Endodermal cell (in vitro differentiated cells): ENCODE measurements at regions not wholly inside any gene's neighbourhood (a gene's known extent, or its start where the extent isn't known, plus 50 kb on each side); places are given as distances from the start of the nearest gene placed in this dataset.

Source experiments
- DNase-seq: peaks from one replicate; pipeline ENCODE4 v3.0.0-alpha.2; 2017
- H3K27ac ChIP-seq: 2 replicates; pipeline ENCODE4 v1.5.1; 2013; ENCODE audit warnings: mild to moderate bottlenecking, low read depth, low read length, moderate library complexity
- H3K27me3 ChIP-seq: 2 replicates; pipeline ENCODE4 v1.6.1; 2013; ENCODE audit warnings: mild to moderate bottlenecking, low read length, moderate library complexity; ENCODE audit not compliant: insufficient read depth, control insufficient read depth, poor library complexity, severe bottlenecking
- H3K36me3 ChIP-seq: 2 replicates; pipeline ENCODE4 v1.7.0; 2013; ENCODE audit warnings: mild to moderate bottlenecking, low read length, moderate library complexity; ENCODE audit not compliant: control insufficient read depth, insufficient read depth
- H3K4me1 ChIP-seq: one replicate; pipeline ENCODE4 v1.7.0; 2013; ENCODE audit warnings: low read length; ENCODE audit not compliant: control insufficient read depth, insufficient read depth
- H3K4me3 ChIP-seq: 2 replicates; pipeline ENCODE4 v1.5.1; 2013; ENCODE audit warnings: mild to moderate bottlenecking, low read length, moderate library complexity
- H3K9ac ChIP-seq: 2 replicates; pipeline ENCODE4 v1.6.1; 2013; ENCODE audit warnings: mild to moderate bottlenecking, low read length, moderate library complexity; ENCODE audit not compliant: poor library complexity, severe bottlenecking; ENCODE audit errors: extremely low read depth
- H3K9me3 ChIP-seq: 2 replicates; pipeline ENCODE4 v1.6.1; 2013; ENCODE audit warnings: mild to moderate bottlenecking, low read length, moderate library complexity; ENCODE audit not compliant: control insufficient read depth
- H3K27ac Mint-ChIP-seq: 2 replicates; pipeline ENCODE4 v1.8.0; 2020; ENCODE audit warnings: mixed read lengths
- H3K27me3 Mint-ChIP-seq: 2 replicates; pipeline ENCODE4 v1.8.0; 2021; ENCODE audit warnings: mild to moderate bottlenecking, mixed read lengths; ENCODE audit not compliant: insufficient read depth
- H3K36me3 Mint-ChIP-seq: 2 replicates; pipeline ENCODE4 v1.8.0; 2020; ENCODE audit warnings: low read depth, mixed read lengths
- H3K4me1 Mint-ChIP-seq: 2 replicates; pipeline ENCODE4 v1.8.0; 2020; ENCODE audit warnings: mixed read lengths
- H3K4me3 Mint-ChIP-seq: 2 replicates; pipeline ENCODE4 v1.8.0; 2020; ENCODE audit warnings: mild to moderate bottlenecking, moderate library complexity, mixed read lengths
- H3K9me3 Mint-ChIP-seq: 2 replicates; pipeline ENCODE4 v1.8.0; 2020; ENCODE audit warnings: mild to moderate bottlenecking, mixed read lengths
- CTCF ChIP-seq: fragments of 200-600 bp; sonication (generic); conservative IDR thresholded peaks from 2 replicates; pipeline ENCODE4 v1.5.0; 2021; ENCODE audit warnings: antibody characterized with exemption, mild to moderate bottlenecking
- whole genome bisulfite sequencing, 2 experiments: methylation state at CpG; one replicate each; pipeline versions ENCODE4 v1.1.5 to v1.1.7; 2013; ENCODE audit warnings: missing lambda C conversion rate in 2 of 2, mixed read lengths in 1 of 2; ENCODE audit not compliant: insufficient coverage in 1 of 2, insufficient read length in 1 of 2; 5-methylcytosine and 5-hydroxymethylcytosine counted together

GRCh38 chr2:117170897-117171296 lies 643.6 kb upstream of the DDX18 start:
- 89 to 93% methylated on average over 1 of the region's 1 CpG for WGBS, 2 experiments
- Histone ChIP-seq H3K4me3 (no peak overlapping the region), H3K36me3 (no peaks in the 10 kb centered on the region), H3K4me1 (no peaks in the 10 kb centered on the region), H3K9me3 (peaks cover 18% of the 10 kb centered on the region), H3K9ac (no peak overlapping the region), H3K27me3 (no peaks in the 10 kb centered on the region), H3K27ac (no peak overlapping the region)
- DNase-seq: no peak
- no peak for TF ChIP-seq CTCF
- H3K4me3 Mint-ChIP-seq: no peak overlapping the region
- peaks cover 6% of the 10 kb centered on the region for H3K36me3 Mint-ChIP-seq
- H3K4me1 Mint-ChIP-seq: no peaks in the 10 kb centered on the region
- no peak overlapping the region for H3K27ac Mint-ChIP-seq
- peaks cover 27% of the 10 kb centered on the region for H3K9me3 Mint-ChIP-seq
- H3K27me3 Mint-ChIP-seq: no peaks in the 10 kb centered on the region

GRCh38 chr2:117179405-117179804 lies 635.1 kb upstream of the DDX18 start:
- Histone ChIP-seq H3K36me3 (no peaks in the 10 kb centered on the region), H3K4me3 (no peak overlapping the region), H3K27me3 (no peaks in the 10 kb centered on the region), H3K9me3 (no peaks in the 10 kb centered on the region), H3K27ac (no peak overlapping the region), H3K9ac (no peak overlapping the region), H3K4me1 (no peaks in the 10 kb centered on the region)
- 93 to 100% methylated on average over 3 of the region's 3 CpGs for WGBS, 2 experiments
- Mint-ChIP-seq H3K4me3 (no peak overlapping the region), H3K27me3 (no peaks in the 10 kb centered on the region), H3K36me3 (no peaks in the 10 kb centered on the region), H3K4me1 (no peaks in the 10 kb centered on the region), H3K9me3 (no peaks in the 10 kb centered on the region), H3K27ac (no peak overlapping the region)
- no peak for TF ChIP-seq CTCF
- no peak for DNase-seq

- Mint-ChIP-seq H3K27ac (no peak overlapping the region), H3K9me3 (no peaks in the 10 kb centered on the region), H3K4me1 (no peaks in the 10 kb centered on the region), H3K36me3 (no peaks in the 10 kb centered on the region), H3K4me3 (no peak overlapping the region), H3K27me3 (no peaks in the 10 kb centered on the region)
- no peak overlapping the region for H3K4me3 ChIP-seq
- no peaks in the 10 kb centered on the region for H3K36me3 ChIP-seq
- H3K9me3 ChIP-seq: no peaks in the 10 kb centered on the region
- no peak for TF ChIP-seq CTCF
- H3K27ac ChIP-seq: no peak overlapping the region
- 90 to 92% methylated on average over 4 to 6 of the region's 6 CpGs for WGBS, 2 experiments
- no peaks in the 10 kb centered on the region for H3K4me1 ChIP-seq
- no peak overlapping the region for H3K9ac ChIP-seq
- DNase-seq: no peak
- H3K27me3 ChIP-seq: no peaks in the 10 kb centered on the region
These were observed 623.5 kb upstream of the DDX18 start for GRCh38 chr2:117190856-117191559.
